ENCODE measurements at regions not wholly inside any gene's neighbourhood (a gene's known extent, or its start where the extent isn't known, plus 50 kb on each side); places are given as distances from the start of the nearest gene placed in this dataset.

- TF ChIP-seq, protein P1, sequence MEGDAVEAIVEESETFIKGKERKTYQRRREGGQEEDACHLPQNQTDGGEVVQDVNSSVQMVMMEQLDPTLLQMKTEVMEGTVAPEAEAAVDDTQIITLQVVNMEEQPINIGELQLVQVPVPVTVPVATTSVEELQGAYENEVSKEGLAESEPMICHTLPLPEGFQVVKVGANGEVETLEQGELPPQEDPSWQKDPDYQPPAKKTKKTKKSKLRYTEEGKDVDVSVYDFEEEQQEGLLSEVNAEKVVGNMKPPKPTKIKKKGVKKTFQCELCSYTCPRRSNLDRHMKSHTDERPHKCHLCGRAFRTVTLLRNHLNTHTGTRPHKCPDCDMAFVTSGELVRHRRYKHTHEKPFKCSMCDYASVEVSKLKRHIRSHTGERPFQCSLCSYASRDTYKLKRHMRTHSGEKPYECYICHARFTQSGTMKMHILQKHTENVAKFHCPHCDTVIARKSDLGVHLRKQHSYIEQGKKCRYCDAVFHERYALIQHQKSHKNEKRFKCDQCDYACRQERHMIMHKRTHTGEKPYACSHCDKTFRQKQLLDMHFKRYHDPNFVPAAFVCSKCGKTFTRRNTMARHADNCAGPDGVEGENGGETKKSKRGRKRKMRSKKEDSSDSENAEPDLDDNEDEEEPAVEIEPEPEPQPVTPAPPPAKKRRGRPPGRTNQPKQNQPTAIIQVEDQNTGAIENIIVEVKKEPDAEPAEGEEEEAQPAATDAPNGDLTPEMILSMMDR (IDR thresholded peaks at IDR 0.05) = no peak
- no peak for TF ChIP-seq E2F4 (CRISPR knock-in tag; IDR thresholded peaks at IDR 0.05; ENCODE audit: borderline replicate concordance, low read depth)
- TF ChIP-seq NFYB (CRISPR knock-in tag; conservative IDR thresholded peaks at IDR 0.05; ENCODE audit: low read depth) = no peak
- TF ChIP-seq, protein P2, sequence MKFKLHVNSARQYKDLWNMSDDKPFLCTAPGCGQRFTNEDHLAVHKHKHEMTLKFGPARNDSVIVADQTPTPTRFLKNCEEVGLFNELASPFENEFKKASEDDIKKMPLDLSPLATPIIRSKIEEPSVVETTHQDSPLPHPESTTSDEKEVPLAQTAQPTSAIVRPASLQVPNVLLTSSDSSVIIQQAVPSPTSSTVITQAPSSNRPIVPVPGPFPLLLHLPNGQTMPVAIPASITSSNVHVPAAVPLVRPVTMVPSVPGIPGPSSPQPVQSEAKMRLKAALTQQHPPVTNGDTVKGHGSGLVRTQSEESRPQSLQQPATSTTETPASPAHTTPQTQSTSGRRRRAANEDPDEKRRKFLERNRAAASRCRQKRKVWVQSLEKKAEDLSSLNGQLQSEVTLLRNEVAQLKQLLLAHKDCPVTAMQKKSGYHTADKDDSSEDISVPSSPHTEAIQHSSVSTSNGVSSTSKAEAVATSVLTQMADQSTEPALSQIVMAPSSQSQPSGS (CRISPR knock-in tag; IDR thresholded peaks at IDR 0.05; ENCODE audit: borderline replicate concordance, low read depth) = no peak
- no peak for TF ChIP-seq JUN (CRISPR knock-in tag; IDR thresholded peaks at IDR 0.05)
- no peak for TF ChIP-seq ZNF425 (CRISPR knock-in tag; conservative IDR thresholded peaks at IDR 0.05)
- TF ChIP-seq NR3C1 (CRISPR knock-in tag; conservative IDR thresholded peaks at IDR 0.05; ENCODE audit: low read depth) = no peak
Observed at GRCh38 chr13:40330950-40331349, 335.5 kb downstream of the FOXO1 start.
